HG03196 (cell line): ENCODE measurements at regions not wholly inside any gene's neighbourhood (a gene's known extent, or its start where the extent isn't known, plus 50 kb on each side); places are given as distances from the start of the nearest gene placed in this dataset.
"Not testable (repeated sequence)": the region's sequence is repeated elsewhere in the genome, so short reads cannot be mapped to it uniquely, and the experiment has no call there.

ENCODE experiments used
- ATAC-seq: cut with Tn5 transposase; IDR thresholded peaks from one replicate; pipeline ENCODE4 v1.9.1; 2021; ENCODE audit not compliant: unreplicated experiment

GRCh38 chr3:33956206-33956605 lies 157.8 kb downstream of the PDCD6IP start:
- no peak for ATAC-seq

GRCh38 chr3:33956776-33957175 lies 158.3 kb downstream of the PDCD6IP start:
- no peak for ATAC-seq

- ATAC-seq, result no peak
Measured at GRCh38 chr3:33957176-33957575, 158.7 kb downstream of the PDCD6IP start.

- no peak for ATAC-seq
Measured at GRCh38 chr3:33958661-33959060, 160.2 kb downstream of the PDCD6IP start.

GRCh38 chr3:33962396-33962795 lies 164.0 kb downstream of the PDCD6IP start:
- no peak for ATAC-seq

GRCh38 chr3:33970180-33970579 lies 171.8 kb downstream of the PDCD6IP start:
- not testable (repeated sequence) for ATAC-seq

- no peak for ATAC-seq
Measured at GRCh38 chr3:33971055-33971454, 172.6 kb downstream of the PDCD6IP start.

- ATAC-seq, result no peak
Measured at GRCh38 chr3:33975463-33975862, 177.0 kb downstream of the PDCD6IP start.

- ATAC-seq, result no peak
Measured at GRCh38 chr3:33977227-33977626, 178.8 kb downstream of the PDCD6IP start.

GRCh38 chr3:33980252-33980651 lies 181.8 kb downstream of the PDCD6IP start:
- no peak for ATAC-seq

- no peak for ATAC-seq
Measured at GRCh38 chr3:33982269-33982798, 183.9 kb downstream of the PDCD6IP start.

GRCh38 chr3:33982949-33983348 lies 184.5 kb downstream of the PDCD6IP start:
- not testable (repeated sequence) for ATAC-seq

GRCh38 chr3:33989229-33989628 lies 190.8 kb downstream of the PDCD6IP start:
- no peak for ATAC-seq

GRCh38 chr3:33991673-33992072 lies 193.2 kb downstream of the PDCD6IP start:
- no peak for ATAC-seq

GRCh38 chr3:33993631-33994030 lies 195.2 kb downstream of the PDCD6IP start:
- ATAC-seq, result no peak

GRCh38 chr3:33994568-33994967 lies 196.1 kb downstream of the PDCD6IP start:
- ATAC-seq, result no peak

- ATAC-seq, result no peak
Measured at GRCh38 chr3:34000301-34000700, 201.9 kb downstream of the PDCD6IP start.

- no peak for ATAC-seq
Measured at GRCh38 chr3:34001022-34001421, 202.6 kb downstream of the PDCD6IP start.

GRCh38 chr3:34001990-34002389 lies 203.6 kb downstream of the PDCD6IP start:
- ATAC-seq, result no peak

GRCh38 chr3:34002569-34003100 lies 204.2 kb downstream of the PDCD6IP start:
- ATAC-seq, result no peak

- no peak for ATAC-seq
Measured at GRCh38 chr3:34005886-34006285, 207.5 kb downstream of the PDCD6IP start.

- peak; percentile 58 for ATAC-seq
Measured at GRCh38 chr3:34008191-34008590, 209.8 kb downstream of the PDCD6IP start.
